ENCODE measurements at regions not wholly inside any gene's neighbourhood (a gene's known extent, or its start where the extent isn't known, plus 50 kb on each side); places are given as distances from the start of the nearest gene placed in this dataset.

DNA sequence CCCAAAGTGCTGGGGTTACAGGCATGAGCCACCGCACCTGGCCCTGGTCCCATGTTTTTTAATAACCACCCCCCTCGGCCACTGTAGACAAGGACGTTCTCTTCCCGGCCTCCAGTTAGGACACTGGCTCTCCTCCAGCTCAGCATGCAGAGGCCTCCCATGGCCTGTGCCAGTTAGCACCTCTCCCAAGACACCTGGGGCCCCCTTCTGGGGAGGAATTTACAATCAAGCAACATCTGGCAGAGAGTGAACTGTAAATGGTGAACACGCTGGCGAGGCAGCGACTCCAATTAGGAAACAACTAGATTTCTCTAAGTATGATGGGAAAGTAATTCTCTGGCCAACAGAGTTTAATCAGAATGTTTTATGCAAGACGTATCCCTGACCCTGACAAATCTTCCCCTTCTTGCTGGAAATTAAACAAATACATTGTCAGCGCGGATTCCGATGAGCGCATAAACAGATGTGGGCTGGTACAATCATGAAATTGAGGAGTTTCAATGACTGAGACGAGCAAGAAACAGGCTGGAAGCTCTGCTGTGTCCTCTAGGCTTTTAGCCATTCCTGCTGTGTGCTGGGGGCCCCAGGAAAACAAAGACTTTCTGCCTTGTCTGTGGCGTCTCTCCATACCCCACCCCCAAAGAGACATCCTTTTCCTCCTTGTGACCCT is 61.7 kb upstream of the DLK1 start:
- H3K4me2 ChIP-seq (ENCODE audit: low read length), result no peak overlapping the region
- H3K9me2 ChIP-seq (ENCODE audit: insufficient read depth), result no peaks in the 10 kb centered on the region
- BruUV-seq (replicated peaks), result no TSS peak
- no peak for TF ChIP-seq TCF7L2 (IDR thresholded peaks at IDR 0.05; ENCODE audit: borderline replicate concordance, extremely low read depth, insufficient read depth, insufficient read length)
- TF ChIP-seq ELF1 (IDR thresholded peaks at IDR 0.05; ENCODE audit: borderline replicate concordance, low read depth), result no peak
- no peak for TF ChIP-seq SIN3A (IDR thresholded peaks at IDR 0.05; ENCODE audit: low read depth)
- POLR2A ChIA-PET, result no interaction called here
- no peaks in the 10 kb centered on the region for H4K20me1 ChIP-seq (ENCODE audit: insufficient read depth)
- H3K4me1 ChIP-seq (ENCODE audit: control insufficient read depth in 1 of 2, insufficient read depth in 2 of 2, low read length in 2 of 2), result peaks cover 0 to 53% of the 10 kb centered on the region in 2 experiments; a peak in 2 of 4 replicates
- RAD21 ChIA-PET (ENCODE audit: low non-redundant PET in 1 of 2, low total read pairs in 2 of 2, uncharacterized antibody in 2 of 2, unreplicated experiment in 2 of 2), result no interaction called here
- H3K27ac ChIP-seq (ENCODE audit: low read depth, low read length), result no peak overlapping the region
- no peaks in the 10 kb centered on the region for H3K27me3 ChIP-seq (ENCODE audit: insufficient read depth, low read length)
- DNase-seq (ENCODE audit: low read depth, low spot score) (no peak), ATAC-seq (no peak)
- H3K9ac ChIP-seq (ENCODE audit: low read length), result no peak overlapping the region
- no peak overlapping the region for H2AFZ ChIP-seq (ENCODE audit: low read depth, low read length, poor library complexity, severe bottlenecking)
- H3K4me3 ChIP-seq (replicated peaks in 1 of 2; ENCODE audit: low read depth in 1 of 2, low read length in 2 of 2), result no peak overlapping the region
- H3K9me3 ChIP-seq (ENCODE audit: control insufficient read depth in 1 of 2, insufficient read depth in 1 of 2, low read depth in 1 of 2, low read length in 2 of 2), result no peaks in the 10 kb centered on the region
- intact Hi-C loops (cut with micrococcal nuclease), result no loop called here
- H3K79me2 ChIP-seq (ENCODE audit: insufficient read depth, low read length), result no peaks in the 10 kb centered on the region
- no peaks in the 10 kb centered on the region for H3K36me3 ChIP-seq (ENCODE audit: control insufficient read depth in 1 of 2, insufficient read depth in 2 of 2, low read length in 2 of 2)
- CTCF ChIA-PET, result no interaction called here

GRCh38 chr14:100665511-100666032 is 61.1 kb upstream of the DLK1 start:
- Histone ChIP-seq H3K9me2 (ENCODE audit: insufficient read depth) (no peaks in the 10 kb centered on the region), H3K4me3 (replicated peaks in 1 of 2; ENCODE audit: low read depth in 1 of 2, low read length in 2 of 2) (no peak overlapping the region), H2AFZ (ENCODE audit: low read depth, low read length, poor library complexity, severe bottlenecking) (no peak overlapping the region), H3K4me2 (ENCODE audit: low read length) (no peak overlapping the region), H3K9ac (ENCODE audit: low read length) (no peak overlapping the region), H3K4me1 (ENCODE audit: control insufficient read depth in 1 of 2, insufficient read depth in 2 of 2, low read length in 2 of 2) (peaks cover 0 to 47% of the 10 kb centered on the region in 2 experiments; a peak in 2 of 4 replicates), H3K27ac (ENCODE audit: low read depth, low read length) (no peak overlapping the region), H3K9me3 (ENCODE audit: control insufficient read depth in 1 of 2, insufficient read depth in 1 of 2, low read depth in 1 of 2, low read length in 2 of 2) (no peaks in the 10 kb centered on the region), H3K36me3 (ENCODE audit: control insufficient read depth in 1 of 2, insufficient read depth in 2 of 2, low read length in 2 of 2) (no peaks in the 10 kb centered on the region), H3K27me3 (ENCODE audit: insufficient read depth, low read length) (no peaks in the 10 kb centered on the region), H4K20me1 (ENCODE audit: insufficient read depth) (no peaks in the 10 kb centered on the region), H3K79me2 (ENCODE audit: insufficient read depth, low read length) (no peaks in the 10 kb centered on the region)
- CTCF ChIA-PET, result no interaction called here
- TF ChIP-seq CTCF (IDR thresholded peaks at IDR 0.05 in 2 of 3, conservative IDR thresholded peaks at IDR 0.05 in 1 of 3; ENCODE audit: borderline replicate concordance in 1 of 3, insufficient read depth in 1 of 3, low read depth in 2 of 3, low read length in 2 of 3), result 0 out of 6 replicates have a peak, but pooled peaks of 1 of the 3 experiments have one; percentile 4
- TF ChIP-seq CBX3 (IDR thresholded peaks at IDR 0.05; ENCODE audit: low read depth), result no peak
- POLR2A ChIA-PET, result no interaction called here
- RAD21 ChIA-PET (ENCODE audit: low non-redundant PET in 1 of 2, low total read pairs in 2 of 2, uncharacterized antibody in 2 of 2, unreplicated experiment in 2 of 2), result no interaction called here
- ATAC-seq, result no peak
- no TSS peak for BruUV-seq (replicated peaks)
- DNase-seq (ENCODE audit: low read depth, low spot score), result no peak
- intact Hi-C loops (cut with micrococcal nuclease), result no loop called here

Measured in HCT116 (cell line).